ENCODE measurements at regions not wholly inside any gene's neighbourhood (a gene's known extent, or its start where the extent isn't known, plus 50 kb on each side); places are given as distances from the start of the nearest gene placed in this dataset.

DNA sequence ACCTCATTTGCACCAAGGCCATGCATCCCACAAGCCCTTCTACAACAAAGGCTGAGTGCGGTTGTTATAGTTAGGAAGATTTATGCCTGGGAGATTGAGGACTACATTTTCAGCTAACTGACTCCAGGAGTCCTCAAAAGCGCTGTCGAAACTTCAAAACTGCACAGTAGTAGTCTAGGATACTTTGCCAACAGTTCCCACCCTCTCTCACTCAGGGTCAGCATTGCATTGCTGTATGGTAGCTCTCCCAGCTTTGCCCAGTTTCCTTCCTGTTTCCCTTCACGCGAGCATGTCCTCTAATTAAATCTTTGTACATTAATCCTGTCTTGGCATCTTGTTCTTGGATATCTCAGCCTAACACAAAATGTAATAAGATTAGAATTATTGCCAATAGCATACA lies 420.6 kb upstream of the UBE2E3 start:
- DNase-seq = no peak
- no peaks in the 10 kb centered on the region for H3K36me3 ChIP-seq
- no peaks in the 10 kb centered on the region for H3K9me3 ChIP-seq
- no peak overlapping the region for H3K27ac ChIP-seq
- TF ChIP-seq, protein P1, sequence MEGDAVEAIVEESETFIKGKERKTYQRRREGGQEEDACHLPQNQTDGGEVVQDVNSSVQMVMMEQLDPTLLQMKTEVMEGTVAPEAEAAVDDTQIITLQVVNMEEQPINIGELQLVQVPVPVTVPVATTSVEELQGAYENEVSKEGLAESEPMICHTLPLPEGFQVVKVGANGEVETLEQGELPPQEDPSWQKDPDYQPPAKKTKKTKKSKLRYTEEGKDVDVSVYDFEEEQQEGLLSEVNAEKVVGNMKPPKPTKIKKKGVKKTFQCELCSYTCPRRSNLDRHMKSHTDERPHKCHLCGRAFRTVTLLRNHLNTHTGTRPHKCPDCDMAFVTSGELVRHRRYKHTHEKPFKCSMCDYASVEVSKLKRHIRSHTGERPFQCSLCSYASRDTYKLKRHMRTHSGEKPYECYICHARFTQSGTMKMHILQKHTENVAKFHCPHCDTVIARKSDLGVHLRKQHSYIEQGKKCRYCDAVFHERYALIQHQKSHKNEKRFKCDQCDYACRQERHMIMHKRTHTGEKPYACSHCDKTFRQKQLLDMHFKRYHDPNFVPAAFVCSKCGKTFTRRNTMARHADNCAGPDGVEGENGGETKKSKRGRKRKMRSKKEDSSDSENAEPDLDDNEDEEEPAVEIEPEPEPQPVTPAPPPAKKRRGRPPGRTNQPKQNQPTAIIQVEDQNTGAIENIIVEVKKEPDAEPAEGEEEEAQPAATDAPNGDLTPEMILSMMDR (IDR thresholded peaks at IDR 0.05) = no peak
- no peak for TF ChIP-seq POLR2A (IDR thresholded peaks at IDR 0.05)
- no peak overlapping the region for H3K4me3 ChIP-seq
- no peaks in the 10 kb centered on the region for H3K4me1 ChIP-seq
- no peaks in the 10 kb centered on the region for H3K27me3 ChIP-seq

- H3K27me3 ChIP-seq = no peaks in the 10 kb centered on the region
- H3K36me3 ChIP-seq = no peaks in the 10 kb centered on the region
- H3K4me3 ChIP-seq = no peak overlapping the region
- no peaks in the 10 kb centered on the region for H3K4me1 ChIP-seq
- DNase-seq = no peak
- TF ChIP-seq POLR2A (IDR thresholded peaks at IDR 0.05) = no peak
- no peak overlapping the region for H3K27ac ChIP-seq
- H3K9me3 ChIP-seq = no peaks in the 10 kb centered on the region
These were observed 421.4 kb upstream of the UBE2E3 start for GRCh38 chr2:180559038-180559437.

GRCh38 chr2:180555391-180555965 lies 424.9 kb upstream of the UBE2E3 start:
- Histone ChIP-seq H3K36me3 (no peaks in the 10 kb centered on the region), H3K9me3 (no peaks in the 10 kb centered on the region), H3K27me3 (no peaks in the 10 kb centered on the region), H3K4me1 (no peaks in the 10 kb centered on the region), H3K27ac (no peak overlapping the region), H3K4me3 (no peak overlapping the region)
- TF ChIP-seq, protein P1 (IDR thresholded peaks at IDR 0.05) = no peak
- no peak for TF ChIP-seq POLR2A (IDR thresholded peaks at IDR 0.05)
- DNase-seq = no peak

GRCh38 chr2:180554330-180554729 lies 426.1 kb upstream of the UBE2E3 start:
- H3K27me3 ChIP-seq = no peaks in the 10 kb centered on the region
- no peaks in the 10 kb centered on the region for H3K9me3 ChIP-seq
- no peaks in the 10 kb centered on the region for H3K36me3 ChIP-seq
- TF ChIP-seq, protein P1 (IDR thresholded peaks at IDR 0.05) = no peak
- no peak for TF ChIP-seq POLR2A (IDR thresholded peaks at IDR 0.05)
- DNase-seq = no peak
- no peak overlapping the region for H3K27ac ChIP-seq
- no peaks in the 10 kb centered on the region for H3K4me1 ChIP-seq
- H3K4me3 ChIP-seq = no peak overlapping the region

- DNase-seq = no peak
- no peak overlapping the region for H3K27ac ChIP-seq
These were observed 427.2 kb upstream of the UBE2E3 start for GRCh38 chr2:180553094-180553715.

GRCh38 chr2:180542511-180542910 lies 437.9 kb upstream of the UBE2E3 start:
- Histone ChIP-seq H3K4me3 (no peak overlapping the region), H3K27me3 (no peaks in the 10 kb centered on the region), H3K4me1 (no peaks in the 10 kb centered on the region), H3K36me3 (no peaks in the 10 kb centered on the region), H3K27ac (no peak overlapping the region), H3K9me3 (no peaks in the 10 kb centered on the region)
- no peak for TF ChIP-seq POLR2A (IDR thresholded peaks at IDR 0.05)
- TF ChIP-seq, protein P1 (IDR thresholded peaks at IDR 0.05) = no peak
- no peak for DNase-seq

More at GRCh38 chr2:180553094-180553715, 427.2 kb upstream of the UBE2E3 start:
- H3K9me3 ChIP-seq = no peaks in the 10 kb centered on the region
- no peaks in the 10 kb centered on the region for H3K27me3 ChIP-seq
- no peak for TF ChIP-seq POLR2A (IDR thresholded peaks at IDR 0.05)
- TF ChIP-seq, protein P1 (IDR thresholded peaks at IDR 0.05) = no peak
- no peak overlapping the region for H3K4me3 ChIP-seq
- H3K4me1 ChIP-seq = no peaks in the 10 kb centered on the region
- H3K36me3 ChIP-seq = no peaks in the 10 kb centered on the region

Data from Peyer's patch (tissue), 4 donors.